ENCODE measurements at regions not wholly inside any gene's neighbourhood (a gene's known extent, or its start where the extent isn't known, plus 50 kb on each side); places are given as distances from the start of the nearest gene placed in this dataset.

DNA sequence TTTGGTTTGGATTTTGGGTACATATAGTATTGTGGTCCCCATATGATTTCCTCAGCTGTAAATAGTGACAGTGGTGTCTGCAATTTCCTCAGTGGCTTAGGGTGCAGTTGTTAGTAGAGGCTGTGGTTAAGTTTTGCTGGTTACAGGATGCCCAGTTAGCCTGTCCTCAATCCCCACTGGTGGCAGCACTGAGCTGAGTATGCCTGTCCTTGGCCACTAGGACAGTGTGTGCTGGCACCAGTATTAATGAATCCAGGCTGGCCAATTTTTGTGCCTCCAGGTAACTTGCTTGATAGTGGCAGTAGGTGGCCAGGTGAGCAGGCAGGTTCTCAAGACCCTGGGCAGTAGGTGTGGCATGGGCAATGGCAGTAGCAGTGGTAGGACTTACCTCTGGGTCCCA lies 973.1 kb downstream of the TMEM182 start:
- TF ChIP-seq YY1 (IDR thresholded peaks at IDR 0.05; ENCODE audit: low read depth) (no peak), CEBPB (IDR thresholded peaks at IDR 0.05) (no peak)
- TF ChIP-seq, protein P1, sequence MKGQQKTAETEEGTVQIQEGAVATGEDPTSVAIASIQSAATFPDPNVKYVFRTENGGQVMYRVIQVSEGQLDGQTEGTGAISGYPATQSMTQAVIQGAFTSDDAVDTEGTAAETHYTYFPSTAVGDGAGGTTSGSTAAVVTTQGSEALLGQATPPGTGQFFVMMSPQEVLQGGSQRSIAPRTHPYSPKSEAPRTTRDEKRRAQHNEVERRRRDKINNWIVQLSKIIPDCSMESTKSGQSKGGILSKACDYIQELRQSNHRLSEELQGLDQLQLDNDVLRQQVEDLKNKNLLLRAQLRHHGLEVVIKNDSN (IDR thresholded peaks at IDR 0.05) = no peak

DNA sequence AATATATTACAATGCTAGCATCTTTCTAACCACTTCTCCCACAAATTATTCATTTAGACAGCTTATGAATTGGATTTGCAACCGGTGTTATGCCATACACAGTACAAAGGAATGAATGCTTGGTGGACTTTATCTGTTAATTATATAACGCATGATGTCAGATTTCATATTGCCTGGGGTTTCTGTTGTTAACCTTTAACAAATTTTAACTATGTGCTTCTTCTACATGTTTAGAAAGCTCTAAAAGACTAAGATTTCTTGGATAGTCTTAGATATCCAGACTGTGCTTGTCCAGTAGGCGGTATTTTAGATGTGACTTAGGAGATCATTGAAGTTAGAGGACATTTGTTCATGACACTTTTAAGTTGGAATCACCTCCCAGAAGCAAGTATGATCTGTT lies 976.3 kb downstream of the TMEM182 start:
- TF ChIP-seq RAD21 (IDR thresholded peaks at IDR 0.05; ENCODE audit: low read depth) (no peak), ZBTB7A (IDR thresholded peaks at IDR 0.05; ENCODE audit: low read depth) (no peak), TCF12 (IDR thresholded peaks at IDR 0.05; ENCODE audit: low read depth) (no peak), EGR1 (IDR thresholded peaks at IDR 0.05) (no peak), EP300 (IDR thresholded peaks at IDR 0.05; ENCODE audit: borderline replicate concordance) (no peak), FOXM1 (IDR thresholded peaks at IDR 0.05; ENCODE audit: borderline replicate concordance, low read depth) (no peak), YY1 (IDR thresholded peaks at IDR 0.05; ENCODE audit: low read depth) (no peak), TAF1 (IDR thresholded peaks at IDR 0.05; ENCODE audit: low read depth) (no peak), TEAD4 (IDR thresholded peaks at IDR 0.05) (no peak), CREB1 (IDR thresholded peaks at IDR 0.05; ENCODE audit: low read depth) (no peak), NFIC (IDR thresholded peaks at IDR 0.05) (no peak), CEBPB (IDR thresholded peaks at IDR 0.05) (no peak)
- TF ChIP-seq, protein P2, sequence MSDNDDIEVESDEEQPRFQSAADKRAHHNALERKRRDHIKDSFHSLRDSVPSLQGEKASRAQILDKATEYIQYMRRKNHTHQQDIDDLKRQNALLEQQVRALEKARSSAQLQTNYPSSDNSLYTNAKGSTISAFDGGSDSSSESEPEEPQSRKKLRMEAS (IDR thresholded peaks at IDR 0.05) = no peak
- TF ChIP-seq, protein P1 (IDR thresholded peaks at IDR 0.05) = no peak
- TF ChIP-seq, protein P3, sequence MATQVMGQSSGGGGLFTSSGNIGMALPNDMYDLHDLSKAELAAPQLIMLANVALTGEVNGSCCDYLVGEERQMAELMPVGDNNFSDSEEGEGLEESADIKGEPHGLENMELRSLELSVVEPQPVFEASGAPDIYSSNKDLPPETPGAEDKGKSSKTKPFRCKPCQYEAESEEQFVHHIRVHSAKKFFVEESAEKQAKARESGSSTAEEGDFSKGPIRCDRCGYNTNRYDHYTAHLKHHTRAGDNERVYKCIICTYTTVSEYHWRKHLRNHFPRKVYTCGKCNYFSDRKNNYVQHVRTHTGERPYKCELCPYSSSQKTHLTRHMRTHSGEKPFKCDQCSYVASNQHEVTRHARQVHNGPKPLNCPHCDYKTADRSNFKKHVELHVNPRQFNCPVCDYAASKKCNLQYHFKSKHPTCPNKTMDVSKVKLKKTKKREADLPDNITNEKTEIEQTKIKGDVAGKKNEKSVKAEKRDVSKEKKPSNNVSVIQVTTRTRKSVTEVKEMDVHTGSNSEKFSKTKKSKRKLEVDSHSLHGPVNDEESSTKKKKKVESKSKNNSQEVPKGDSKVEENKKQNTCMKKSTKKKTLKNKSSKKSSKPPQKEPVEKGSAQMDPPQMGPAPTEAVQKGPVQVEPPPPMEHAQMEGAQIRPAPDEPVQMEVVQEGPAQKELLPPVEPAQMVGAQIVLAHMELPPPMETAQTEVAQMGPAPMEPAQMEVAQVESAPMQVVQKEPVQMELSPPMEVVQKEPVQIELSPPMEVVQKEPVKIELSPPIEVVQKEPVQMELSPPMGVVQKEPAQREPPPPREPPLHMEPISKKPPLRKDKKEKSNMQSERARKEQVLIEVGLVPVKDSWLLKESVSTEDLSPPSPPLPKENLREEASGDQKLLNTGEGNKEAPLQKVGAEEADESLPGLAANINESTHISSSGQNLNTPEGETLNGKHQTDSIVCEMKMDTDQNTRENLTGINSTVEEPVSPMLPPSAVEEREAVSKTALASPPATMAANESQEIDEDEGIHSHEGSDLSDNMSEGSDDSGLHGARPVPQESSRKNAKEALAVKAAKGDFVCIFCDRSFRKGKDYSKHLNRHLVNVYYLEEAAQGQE (IDR thresholded peaks at IDR 0.05; ENCODE audit: low read depth) = no peak

DNA sequence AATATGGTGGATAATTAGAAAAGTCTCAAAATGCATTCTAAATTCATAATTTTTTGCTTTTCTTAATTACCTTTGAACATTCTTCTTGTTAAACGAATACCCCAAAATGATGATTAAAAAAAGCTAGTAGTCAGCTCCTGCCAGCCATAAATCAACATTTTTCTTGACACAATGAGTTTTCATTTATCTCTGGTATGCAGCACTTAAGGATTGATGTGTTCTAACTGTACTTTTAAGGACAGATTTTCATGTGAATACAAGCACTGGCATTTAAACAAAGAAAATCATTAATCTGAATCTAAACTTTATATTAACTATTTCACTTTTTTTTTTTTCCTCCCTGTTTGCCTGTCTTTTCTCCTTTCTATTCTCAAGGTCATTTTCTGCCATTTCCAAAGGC lies 976.8 kb downstream of the TMEM182 start:
- TF ChIP-seq, protein P3 (IDR thresholded peaks at IDR 0.05; ENCODE audit: low read depth) = no peak
- TF ChIP-seq RAD21 (IDR thresholded peaks at IDR 0.05; ENCODE audit: low read depth) (no peak), CEBPB (IDR thresholded peaks at IDR 0.05) (no peak), EP300 (IDR thresholded peaks at IDR 0.05; ENCODE audit: borderline replicate concordance) (no peak), TEAD4 (IDR thresholded peaks at IDR 0.05) (no peak), ZBTB7A (IDR thresholded peaks at IDR 0.05; ENCODE audit: low read depth) (no peak), NFIC (IDR thresholded peaks at IDR 0.05) (no peak), TAF1 (IDR thresholded peaks at IDR 0.05; ENCODE audit: low read depth) (no peak), YY1 (IDR thresholded peaks at IDR 0.05; ENCODE audit: low read depth) (no peak), TCF12 (IDR thresholded peaks at IDR 0.05; ENCODE audit: low read depth) (no peak), EGR1 (IDR thresholded peaks at IDR 0.05) (no peak), FOXM1 (IDR thresholded peaks at IDR 0.05; ENCODE audit: borderline replicate concordance, low read depth) (no peak)
- TF ChIP-seq, protein P1 (IDR thresholded peaks at IDR 0.05) = no peak
- TF ChIP-seq, protein P2 (IDR thresholded peaks at IDR 0.05) = no peak

DNA sequence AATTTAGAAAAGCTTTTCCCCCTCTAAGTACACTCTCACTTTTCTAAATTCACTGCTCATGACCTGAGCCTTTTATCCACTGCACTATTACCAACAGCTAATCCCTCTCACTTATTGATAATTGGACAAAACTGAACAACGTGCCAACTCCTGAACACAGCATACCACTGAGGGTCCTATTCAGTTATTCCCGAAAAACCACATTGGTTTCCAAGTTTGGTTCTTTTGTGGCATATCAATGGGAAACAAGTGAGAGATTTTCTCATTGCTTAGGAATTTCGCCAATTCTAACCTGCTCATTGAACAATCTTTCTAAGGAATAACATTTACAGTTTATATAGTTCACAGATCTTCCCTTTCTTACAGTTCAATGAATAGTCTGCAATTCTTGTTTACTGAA lies 977.4 kb downstream of the TMEM182 start:
- no peak for TF ChIP-seq TCF12 (IDR thresholded peaks at IDR 0.05; ENCODE audit: low read depth)
- TF ChIP-seq, protein P3 (IDR thresholded peaks at IDR 0.05; ENCODE audit: low read depth) = no peak
- TF ChIP-seq, protein P2 (IDR thresholded peaks at IDR 0.05) = no peak
